Esophagus mucosa (tissue), 1 donor: ENCODE measurements at regions not wholly inside any gene's neighbourhood (a gene's known extent, or its start where the extent isn't known, plus 50 kb on each side); places are given as distances from the start of the nearest gene placed in this dataset.

ENCODE experiments used
- ATAC-seq: fragments of 200-7000 bp; cut with Tn5 transposase; one replicate; pipeline ENCODE4 v1.9.1; 2020
- donor health status: DM: yes; HTN: yes; CAD: no.

GRCh38 chr16:79815049-79815448, 214.5 kb upstream of the MAF start:
- ATAC-seq: no peak

DNA sequence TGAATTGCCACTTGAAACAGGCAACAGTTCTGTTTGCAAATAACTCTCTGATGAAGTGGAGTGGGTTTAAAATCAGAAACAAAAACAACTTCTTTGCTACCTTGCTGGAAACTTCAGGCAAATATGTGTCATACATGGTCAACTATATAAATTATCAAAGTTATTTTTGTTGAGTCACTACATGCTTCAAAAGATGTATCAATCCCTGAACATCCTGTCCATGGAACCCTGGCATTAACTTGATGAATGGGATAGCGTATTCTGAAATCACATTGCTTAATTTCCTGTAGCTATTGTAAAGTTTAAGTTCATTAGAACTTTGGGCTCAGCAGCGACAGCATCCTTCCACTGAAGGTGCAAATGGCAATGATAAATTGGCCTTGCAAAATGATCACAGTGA, 213.6 kb upstream of the MAF start:
- ATAC-seq: no peak

DNA sequence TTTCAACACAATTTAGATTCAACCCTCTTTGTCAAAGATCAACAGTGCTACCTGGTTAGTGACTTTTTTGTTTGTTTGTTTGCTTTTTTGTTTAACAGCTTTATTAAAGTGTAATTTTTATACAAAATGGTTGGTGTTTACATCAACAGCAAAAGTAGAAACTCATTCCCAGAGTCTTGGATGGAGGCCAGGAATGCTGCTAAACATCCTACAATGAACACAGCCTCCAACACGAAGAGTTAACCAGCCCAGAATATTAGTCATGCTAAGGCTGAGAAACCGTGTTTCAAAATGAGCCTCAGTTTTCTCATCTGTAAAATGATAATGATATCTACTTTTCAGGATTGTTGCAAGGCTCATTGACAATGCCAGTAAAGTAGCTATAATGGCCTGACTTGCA, 211.0 kb upstream of the MAF start:
- ATAC-seq: no peak

DNA sequence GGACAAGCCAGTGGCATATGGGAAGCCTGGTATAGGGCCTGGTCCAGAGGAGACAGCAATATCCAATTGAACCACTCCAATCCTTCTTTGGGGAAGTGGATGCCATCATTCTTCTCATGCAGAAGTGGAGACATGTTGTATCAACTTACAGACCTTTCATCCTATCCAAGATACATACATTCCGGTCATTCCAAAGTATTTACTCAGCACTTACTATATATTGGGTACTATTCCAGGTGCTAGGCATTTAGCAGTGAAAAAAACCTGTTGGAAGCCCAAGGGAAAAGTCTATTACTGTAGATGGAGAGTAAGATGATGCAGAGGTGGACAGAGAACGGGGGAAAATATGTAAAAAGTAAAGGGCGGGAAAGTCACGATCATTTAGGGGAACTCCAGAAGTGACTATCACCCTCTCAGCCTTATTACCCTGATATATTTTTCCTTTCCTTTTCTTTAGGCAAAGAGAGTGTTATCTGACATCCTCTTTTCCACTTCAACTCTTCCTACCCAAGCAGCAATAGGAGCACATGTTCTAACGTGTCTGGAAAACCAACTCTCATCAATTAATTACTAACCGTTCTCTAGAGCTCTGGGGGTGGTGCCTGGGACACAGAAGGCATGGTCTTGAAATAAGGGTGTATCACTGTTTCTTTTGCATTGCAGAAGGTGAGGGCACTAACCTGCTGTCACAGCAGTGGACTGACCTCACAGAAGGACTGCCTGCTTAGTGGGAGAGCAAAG, 210.1 kb upstream of the MAF start:
- no peak for ATAC-seq

- no peak for ATAC-seq
These were observed 208.8 kb upstream of the MAF start for GRCh38 chr16:79809376-79809775.

- peak; percentile 80 for ATAC-seq
These were observed 208.2 kb upstream of the MAF start for GRCh38 chr16:79808731-79809130.

DNA sequence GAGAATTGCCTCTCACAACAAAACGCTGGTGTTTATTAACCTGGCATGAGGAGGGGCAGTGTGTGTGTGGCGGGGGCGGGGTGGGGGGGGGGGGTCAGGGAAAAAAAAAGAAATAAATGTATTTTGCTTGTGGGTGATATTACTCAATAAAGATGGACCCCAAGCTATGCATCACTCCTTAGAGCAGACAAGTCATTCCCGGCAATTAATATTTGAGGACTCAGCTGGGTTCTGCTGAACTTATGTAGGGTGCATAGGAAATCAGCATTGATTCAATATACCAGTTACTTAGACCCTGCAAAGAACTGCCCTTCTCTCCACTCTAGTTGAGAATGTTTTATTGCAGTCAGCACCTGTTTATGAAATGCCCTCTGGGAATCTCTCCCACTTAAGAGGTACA, 206.2 kb upstream of the MAF start:
- no peak for ATAC-seq

DNA sequence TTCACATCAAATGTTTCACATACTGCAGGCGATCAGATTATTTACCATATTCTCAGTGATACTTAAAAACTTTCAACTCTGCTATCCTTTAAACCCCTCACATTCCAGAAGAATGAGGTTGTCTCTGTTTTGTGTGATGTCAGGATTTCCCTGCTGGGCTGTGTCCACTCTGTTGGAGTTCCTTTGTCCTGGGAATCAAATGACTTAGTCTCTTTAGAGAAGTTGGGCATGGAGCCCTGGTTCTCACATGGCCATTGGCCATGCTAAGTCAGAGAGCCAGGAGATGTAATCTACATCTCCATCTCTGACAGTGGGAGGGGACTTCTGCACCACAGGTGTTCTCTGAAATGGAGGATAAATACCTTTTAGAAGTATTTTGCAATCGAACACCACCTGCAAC, 205.1 kb upstream of the MAF start:
- no peak for ATAC-seq

DNA sequence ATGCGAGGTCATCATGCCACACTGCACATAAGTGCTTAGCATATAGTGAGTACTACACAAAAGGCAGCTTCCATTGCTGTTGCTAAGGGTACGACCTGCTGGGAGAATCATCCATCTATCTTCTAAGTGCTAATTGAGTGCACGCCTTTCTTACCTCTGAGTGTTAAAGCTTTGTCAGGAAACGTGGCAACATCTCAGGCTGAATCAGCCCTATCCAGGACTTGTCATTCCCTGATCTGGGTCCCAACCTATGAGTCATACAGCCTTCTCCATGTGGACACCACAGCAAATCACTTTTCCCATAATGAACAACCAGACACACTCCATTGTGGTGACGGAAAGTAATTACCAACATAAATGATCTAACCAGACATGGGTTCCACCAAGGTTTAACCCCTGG, 201.1 kb upstream of the MAF start:
- peak; percentile 35 for ATAC-seq

DNA sequence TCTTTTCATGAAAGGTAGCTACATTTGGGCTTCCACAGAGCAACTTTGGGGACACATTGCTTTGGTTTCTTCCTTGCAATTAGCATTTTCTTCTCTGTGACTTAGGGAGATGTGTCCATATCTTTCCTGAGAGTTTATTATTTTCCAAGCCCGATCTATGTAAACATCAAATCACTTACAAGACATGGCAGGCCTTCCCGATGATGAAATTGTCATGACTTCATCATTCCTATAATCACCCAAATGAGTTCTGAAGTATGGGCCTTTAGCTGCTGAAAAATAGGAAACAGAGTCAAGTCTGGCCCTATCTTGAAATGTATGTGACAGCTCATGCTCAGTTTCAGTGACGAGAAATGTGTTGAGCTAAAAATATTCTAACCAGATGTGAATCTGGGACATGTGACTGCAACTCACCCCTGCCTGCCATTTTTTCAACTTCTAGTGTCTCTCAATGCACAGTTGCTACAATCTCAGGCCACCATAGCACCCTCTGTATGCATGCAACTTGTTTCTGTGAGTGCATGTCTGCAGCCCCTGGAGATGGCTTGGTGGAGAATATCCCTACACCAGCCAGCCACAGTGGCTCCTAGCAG, 199.6 kb upstream of the MAF start:
- no peak for ATAC-seq

DNA sequence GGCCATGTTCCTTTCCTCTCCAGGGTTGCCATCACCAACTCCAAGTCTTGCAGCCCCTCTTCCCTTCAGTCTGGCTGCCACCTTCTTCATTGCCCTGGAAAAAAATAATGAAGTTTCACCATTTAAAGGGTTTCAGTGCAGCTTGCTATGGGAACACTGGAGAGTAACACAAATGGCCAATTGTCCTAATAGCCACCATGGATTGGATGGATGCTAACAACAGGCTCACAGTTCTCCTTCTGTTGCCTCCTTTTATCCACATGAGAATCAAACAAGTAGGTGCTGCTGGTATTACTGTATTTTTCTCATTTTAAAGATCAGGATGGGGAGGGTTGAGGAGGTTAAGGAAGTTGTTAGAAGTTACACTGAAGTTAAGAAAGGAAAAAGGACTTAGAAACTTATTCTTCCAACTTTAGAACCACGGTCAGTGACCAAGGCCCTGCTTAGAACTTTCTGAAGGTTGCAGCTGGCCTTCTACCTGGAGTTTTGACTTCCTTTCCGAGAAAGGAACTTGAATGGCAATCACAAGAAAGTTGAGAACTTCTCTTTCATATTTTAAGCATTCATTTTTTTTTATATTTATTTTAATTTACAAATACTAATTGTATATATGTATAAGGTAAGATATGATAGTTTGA, 198.0 kb upstream of the MAF start:
- ATAC-seq: no peak

GRCh38 chr16:79797486-79797885, 196.9 kb upstream of the MAF start:
- ATAC-seq: no peak

DNA sequence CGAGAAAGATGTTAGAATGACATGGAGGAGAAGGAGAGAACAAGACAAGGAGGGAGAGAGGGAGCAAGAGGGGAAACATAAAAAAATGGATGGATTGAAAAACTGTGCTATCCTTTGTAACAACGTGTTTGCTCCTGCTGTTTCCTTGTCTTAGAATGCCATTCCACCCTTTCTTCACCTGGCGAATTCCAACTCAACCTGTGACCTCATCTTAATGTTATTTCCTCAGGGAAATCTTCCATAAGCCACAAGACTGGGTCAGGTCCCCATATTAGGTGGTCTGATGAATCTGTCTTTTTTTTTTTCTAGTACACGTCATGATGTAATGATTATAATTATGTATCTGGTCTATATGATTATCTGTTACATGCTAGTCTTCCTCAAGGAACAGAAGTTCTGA, 195.0 kb upstream of the MAF start:
- ATAC-seq: no peak

GRCh38 chr16:79794941-79795340, 194.4 kb upstream of the MAF start:
- no peak for ATAC-seq

- no peak for ATAC-seq
These were observed 192.3 kb upstream of the MAF start for GRCh38 chr16:79792664-79793351.

DNA sequence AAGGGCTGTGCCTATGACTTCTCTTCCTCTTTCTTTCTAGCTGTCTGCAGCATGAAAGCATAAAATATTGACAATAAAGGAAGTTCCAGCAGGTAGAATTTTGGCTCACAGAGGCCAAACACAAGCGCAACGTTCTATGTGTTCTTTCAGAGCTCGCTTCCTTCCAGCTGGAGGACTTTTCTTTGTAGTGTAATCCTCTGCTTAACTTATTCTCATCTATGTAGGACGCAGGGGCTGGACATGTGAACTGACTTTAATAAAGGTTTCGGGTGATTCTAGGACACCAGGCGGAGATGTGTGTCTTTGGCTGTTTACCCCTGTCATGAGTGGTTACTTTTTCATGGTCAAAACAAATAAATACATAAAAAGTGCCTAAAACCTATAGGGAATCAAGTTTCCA, 191.5 kb upstream of the MAF start:
- no peak for ATAC-seq

GRCh38 chr16:79790854-79791253, 190.3 kb upstream of the MAF start:
- no peak for ATAC-seq

DNA sequence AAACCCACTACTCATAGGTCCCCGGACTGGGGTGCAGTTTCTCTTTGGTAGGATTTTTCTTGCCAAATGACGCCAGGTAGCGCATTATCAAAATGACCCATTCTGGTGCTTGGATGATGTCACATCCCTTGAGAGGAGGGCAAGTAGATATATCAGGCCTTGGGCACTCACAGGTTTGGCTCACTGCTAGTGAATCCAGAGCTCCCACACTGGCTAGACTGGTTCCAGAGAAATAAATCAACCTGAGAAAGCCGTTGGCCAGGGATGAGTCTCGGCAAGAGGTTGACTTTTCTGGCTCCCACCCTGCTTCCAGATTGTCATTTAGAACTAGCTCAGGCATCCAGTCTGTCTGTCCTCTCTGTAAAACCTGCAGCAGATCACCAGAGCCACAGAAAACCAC, 188.4 kb upstream of the MAF start:
- peak; percentile 95 for ATAC-seq

DNA sequence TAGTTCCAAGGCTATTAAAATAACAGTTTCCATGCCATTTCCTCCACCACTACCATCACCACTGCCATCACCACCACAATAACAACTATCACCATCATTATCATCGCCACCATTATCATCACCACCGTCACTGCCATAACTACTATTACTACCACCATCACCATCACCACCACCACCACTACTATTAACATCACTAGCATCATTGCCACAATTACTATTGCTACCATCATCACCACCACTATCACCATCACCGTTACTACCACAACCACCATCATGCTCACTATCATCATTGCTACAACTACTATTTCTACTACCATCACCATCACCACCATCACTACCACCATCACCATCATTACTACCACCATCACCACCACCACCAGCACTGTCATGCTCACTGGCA, 185.9 kb upstream of the MAF start:
- ATAC-seq: no peak

GRCh38 chr16:79784007-79784406, 183.5 kb upstream of the MAF start:
- ATAC-seq: no peak

DNA sequence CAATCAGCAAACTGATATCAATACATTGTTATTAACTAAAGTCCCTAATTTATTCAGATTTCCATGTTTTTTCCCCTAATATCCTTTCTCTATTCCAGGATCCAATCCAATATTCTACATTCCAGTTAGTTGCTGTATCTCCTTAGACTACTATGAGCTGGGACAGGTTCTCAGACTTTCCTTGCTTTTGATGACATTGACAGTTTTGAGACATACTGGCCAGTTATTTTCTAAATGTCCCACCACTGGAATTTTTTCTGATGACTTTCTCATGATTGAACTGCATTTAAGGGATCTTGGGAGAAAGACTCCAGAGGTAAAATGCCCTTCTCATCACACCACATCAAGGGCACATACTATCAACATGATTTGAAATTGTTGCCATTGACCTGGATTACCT, 177.1 kb upstream of the MAF start:
- no peak for ATAC-seq

DNA sequence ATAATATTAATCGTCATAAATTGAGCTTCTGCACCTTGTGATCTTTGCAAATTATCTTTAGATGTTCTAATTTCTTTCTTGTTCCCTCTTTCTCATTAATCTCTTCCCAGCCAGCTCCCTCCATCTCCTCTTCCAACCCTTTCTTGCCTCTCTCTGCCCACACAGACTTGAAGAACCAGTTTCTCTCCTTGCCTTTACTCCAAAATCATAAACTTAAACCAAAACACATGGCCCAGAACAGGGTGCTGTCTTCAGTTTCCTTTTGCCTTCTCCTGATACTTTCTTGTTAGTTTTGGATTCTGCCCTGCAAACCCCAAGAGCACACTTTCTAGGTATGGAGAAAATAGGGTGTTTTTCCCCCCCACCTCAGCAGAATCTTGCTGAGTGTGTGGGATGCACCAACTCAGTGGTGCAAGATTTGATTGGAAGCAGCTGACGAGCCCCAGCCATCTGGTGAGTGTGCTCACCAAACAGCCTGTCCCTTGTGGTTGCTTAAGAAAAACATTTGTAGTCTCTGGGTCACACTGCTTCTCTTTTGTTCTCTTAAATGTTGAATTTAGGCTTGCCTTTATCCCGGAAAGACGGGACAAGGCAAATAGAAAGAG, 175.8 kb upstream of the MAF start:
- ATAC-seq: peak; percentile 71

GRCh38 chr16:79772784-79773183, 172.2 kb upstream of the MAF start:
- no peak for ATAC-seq
